EH (cell line): ENCODE measurements at regions not wholly inside any gene's neighbourhood (a gene's known extent, or its start where the extent isn't known, plus 50 kb on each side); places are given as distances from the start of the nearest gene placed in this dataset.

Experiments
- DNase-seq: peaks from one replicate; pipeline ENCODE4 v3.0.0-alpha.2; 2015; ENCODE audit warnings: low read depth

GRCh38 chr20:22315073-22315472 lies 269.3 kb downstream of the FOXA2 start:
- no peak for DNase-seq

GRCh38 chr20:22312744-22313346 lies 271.5 kb downstream of the FOXA2 start:
- no peak for DNase-seq

- DNase-seq = no peak
These were observed 275.4 kb downstream of the FOXA2 start for GRCh38 chr20:22308934-22309333.

GRCh38 chr20:22307409-22307808 lies 277.0 kb downstream of the FOXA2 start:
- DNase-seq = no peak

GRCh38 chr20:22305381-22305780 lies 279.0 kb downstream of the FOXA2 start:
- DNase-seq = no peak

- no peak for DNase-seq
These were observed 280.8 kb downstream of the FOXA2 start for GRCh38 chr20:22303523-22303922.

- DNase-seq = no peak
These were observed 282.3 kb downstream of the FOXA2 start for GRCh38 chr20:22302039-22302438.

GRCh38 chr20:22293886-22294285 lies 290.5 kb downstream of the FOXA2 start:
- DNase-seq = no peak

- no peak for DNase-seq
These were observed 294.9 kb downstream of the FOXA2 start for GRCh38 chr20:22289442-22289841.

GRCh38 chr20:22288957-22289356 lies 295.4 kb downstream of the FOXA2 start:
- DNase-seq = no peak

- DNase-seq = no peak
These were observed 296.2 kb downstream of the FOXA2 start for GRCh38 chr20:22288156-22288555.

- DNase-seq = no peak
These were observed 298.8 kb downstream of the FOXA2 start for GRCh38 chr20:22285555-22285954.

- no peak for DNase-seq
These were observed 301.7 kb downstream of the FOXA2 start for GRCh38 chr20:22282696-22283095.

- DNase-seq = no peak
These were observed 310.0 kb downstream of the FOXA2 start for GRCh38 chr20:22274330-22274729.

GRCh38 chr20:22268675-22269074 lies 315.7 kb downstream of the FOXA2 start:
- DNase-seq = no peak

- no peak for DNase-seq
These were observed 319.5 kb downstream of the FOXA2 start for GRCh38 chr20:22264917-22265316.

- DNase-seq = no peak
These were observed 323.9 kb downstream of the FOXA2 start for GRCh38 chr20:22260506-22260905.

GRCh38 chr20:22257912-22258311 lies 326.5 kb downstream of the FOXA2 start:
- DNase-seq = no peak

GRCh38 chr20:22248051-22248667 lies 336.2 kb downstream of the FOXA2 start:
- no peak for DNase-seq

GRCh38 chr20:22245139-22245538 lies 339.2 kb downstream of the FOXA2 start:
- DNase-seq = no peak

- no peak for DNase-seq
These were observed 341.3 kb downstream of the FOXA2 start for GRCh38 chr20:22243067-22243466.

GRCh38 chr20:22241609-22242008 lies 342.8 kb downstream of the FOXA2 start:
- no peak for DNase-seq

- DNase-seq = no peak
These were observed 351.4 kb downstream of the FOXA2 start for GRCh38 chr20:22232923-22233322.

- DNase-seq = no peak
These were observed 351.9 kb downstream of the FOXA2 start for GRCh38 chr20:22232473-22232872.
